PC-9 (cell line): ENCODE measurements at regions not wholly inside any gene's neighbourhood (a gene's known extent, or its start where the extent isn't known, plus 50 kb on each side); places are given as distances from the start of the nearest gene placed in this dataset.

Source experiments
- BruUV-seq: library from RNA; stranded (reverse); fragments of 400-500 nt; replicated peaks from 2 replicates; lab custom pipeline; 2021; lab: Mats Ljungman, UMichigan
- CTCF ChIA-PET: fragments of 300-600 bp; sonication (Branson Sonifier 250); formaldehyde crosslinking; loops from one replicate; lab custom pipeline; 2022; ENCODE audit warnings: antibody characterized with exemption; lab: Charles Lee
- POLR2A ChIA-PET: fragments of 300-600 bp; sonication (Branson Sonifier 250); formaldehyde crosslinking; loops from one replicate; lab custom pipeline; 2022; ENCODE audit warnings: antibody characterized with exemption; ENCODE audit not compliant: unreplicated experiment; lab: Charles Lee
- DNase-seq, 2 experiments: peaks; one replicate each; pipeline versions ENCODE4 v3.0.0 to v3.0.0-alpha.2; 2015 to 2022; ENCODE audit warnings: mixed read lengths in 1 of 2
- H2AFZ ChIP-seq: fragments of 200-600 bp; sonication (generic); 2 replicates; pipeline ENCODE4 v1.8.1; 2017; ENCODE audit warnings: antibody characterized with exemption
- H3F3A ChIP-seq: fragments of 200-600 bp; sonication (generic); 2 replicates; pipeline ENCODE4 v1.8.1; 2017; ENCODE audit warnings: antibody characterized with exemption, mild to moderate bottlenecking, low read depth; ENCODE audit not compliant: insufficient read depth
- H3K27ac ChIP-seq: fragments of 200-600 bp; sonication (generic); 2 replicates; pipeline ENCODE4 v1.6.1; 2016; ENCODE audit warnings: mixed run types
- H3K27me3 ChIP-seq: fragments of 200-600 bp; sonication (generic); 2 replicates; pipeline ENCODE4 v1.6.1; 2016; ENCODE audit warnings: low read depth, mixed run types; ENCODE audit not compliant: insufficient read depth
- H3K36me3 ChIP-seq: fragments of 200-600 bp; sonication (generic); 2 replicates; pipeline ENCODE4 v1.6.1; 2016; ENCODE audit warnings: low read depth, mixed run types
- H3K4me1 ChIP-seq: fragments of 200-600 bp; sonication (generic); replicated peaks from 2 replicates; pipeline ENCODE4 v1.6.1; 2016; ENCODE audit warnings: mixed run types; ENCODE audit not compliant: insufficient read depth
- H3K4me2 ChIP-seq: fragments of 200-600 bp; sonication (generic); 2 replicates; pipeline ENCODE4 v1.6.1; 2017; ENCODE audit warnings: mixed run types
- H3K4me3 ChIP-seq: fragments of 200-600 bp; sonication (generic); 2 replicates; pipeline ENCODE4 v1.6.1; 2016; ENCODE audit warnings: mixed run types
- H3K79me2 ChIP-seq: fragments of 200-600 bp; sonication (generic); 2 replicates; pipeline ENCODE4 v1.6.1; 2017; ENCODE audit warnings: low read depth, mixed run types
- H3K9me2 ChIP-seq: fragments of 200-600 bp; sonication (generic); 2 replicates; pipeline ENCODE4 v1.8.1; 2017; ENCODE audit warnings: mild to moderate bottlenecking; ENCODE audit not compliant: insufficient read depth
- H3K9me3 ChIP-seq: fragments of 200-600 bp; sonication (generic); 2 replicates; pipeline ENCODE4 v1.8.1; 2016; ENCODE audit warnings: low read depth; ENCODE audit not compliant: insufficient read depth
- H4K20me1 ChIP-seq: fragments of 200-600 bp; sonication (generic); 2 replicates; pipeline ENCODE4 v1.8.1; 2017; ENCODE audit not compliant: insufficient read depth
- EZH2 ChIP-seq: fragments of 200-600 bp; sonication (generic); IDR thresholded peaks from 2 replicates; pipeline ENCODE4 v1.8.0; 2017; ENCODE audit warnings: antibody characterized with exemption, low read depth
- intact Hi-C: fragments of 100-400 bp; cut with micrococcal nuclease; formaldehyde crosslinking; loops from one replicate; pipeline ENCODE4 v1.10.0; 2022; ENCODE audit not compliant: unreplicated experiment
- TF ChIP-seq, protein P1 (sequence below): fragments of 200-600 bp; sonication (generic); conservative IDR thresholded peaks from 2 replicates; pipeline ENCODE4 v1.6.1; 2017; ENCODE audit warnings: mixed run types, antibody characterized with exemption, mild to moderate bottlenecking, moderate library complexity

DNA sequence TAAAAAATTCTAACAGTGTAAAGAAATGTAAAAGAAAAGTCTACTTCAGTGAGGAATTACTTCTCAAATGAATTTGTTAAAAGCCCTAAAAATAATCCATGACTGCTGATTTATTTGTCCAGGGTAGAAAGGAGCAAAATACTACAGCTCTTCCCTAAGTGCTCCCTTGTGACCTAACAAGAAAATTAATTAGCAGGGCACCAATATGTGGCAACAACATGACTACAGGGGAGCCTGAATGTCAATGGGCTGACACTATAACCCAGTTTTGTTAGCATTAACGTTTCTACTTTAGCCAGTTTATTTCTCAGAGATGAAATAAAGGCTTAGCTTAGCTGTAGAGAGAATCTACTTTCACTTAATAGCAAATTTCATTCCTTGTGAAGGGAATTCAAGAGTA, 918.9 kb upstream of the EPHA5 start:
- H3F3A ChIP-seq, result no peaks in the 10 kb centered on the region
- no peaks in the 10 kb centered on the region for H3K79me2 ChIP-seq
- H3K4me2 ChIP-seq, result no peak overlapping the region
- DNase-seq, result no peak
- CTCF ChIA-PET, result no interaction called here
- TF ChIP-seq, protein P1, sequence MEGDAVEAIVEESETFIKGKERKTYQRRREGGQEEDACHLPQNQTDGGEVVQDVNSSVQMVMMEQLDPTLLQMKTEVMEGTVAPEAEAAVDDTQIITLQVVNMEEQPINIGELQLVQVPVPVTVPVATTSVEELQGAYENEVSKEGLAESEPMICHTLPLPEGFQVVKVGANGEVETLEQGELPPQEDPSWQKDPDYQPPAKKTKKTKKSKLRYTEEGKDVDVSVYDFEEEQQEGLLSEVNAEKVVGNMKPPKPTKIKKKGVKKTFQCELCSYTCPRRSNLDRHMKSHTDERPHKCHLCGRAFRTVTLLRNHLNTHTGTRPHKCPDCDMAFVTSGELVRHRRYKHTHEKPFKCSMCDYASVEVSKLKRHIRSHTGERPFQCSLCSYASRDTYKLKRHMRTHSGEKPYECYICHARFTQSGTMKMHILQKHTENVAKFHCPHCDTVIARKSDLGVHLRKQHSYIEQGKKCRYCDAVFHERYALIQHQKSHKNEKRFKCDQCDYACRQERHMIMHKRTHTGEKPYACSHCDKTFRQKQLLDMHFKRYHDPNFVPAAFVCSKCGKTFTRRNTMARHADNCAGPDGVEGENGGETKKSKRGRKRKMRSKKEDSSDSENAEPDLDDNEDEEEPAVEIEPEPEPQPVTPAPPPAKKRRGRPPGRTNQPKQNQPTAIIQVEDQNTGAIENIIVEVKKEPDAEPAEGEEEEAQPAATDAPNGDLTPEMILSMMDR, result no peak
- TF ChIP-seq EZH2, result no peak
- no peaks in the 10 kb centered on the region for H3K27me3 ChIP-seq
- intact Hi-C loops, result no loop called here
- H3K9me2 ChIP-seq, result no peaks in the 10 kb centered on the region
- H3K4me3 ChIP-seq, result no peak overlapping the region
- no peak overlapping the region for H3K27ac ChIP-seq
- H3K36me3 ChIP-seq, result no peaks in the 10 kb centered on the region
- no peak overlapping the region for H2AFZ ChIP-seq
- POLR2A ChIA-PET, result no interaction called here
- no peaks in the 10 kb centered on the region for H4K20me1 ChIP-seq
- BruUV-seq, result no TSS peak
- no peaks in the 10 kb centered on the region for H3K4me1 ChIP-seq
- no peaks in the 10 kb centered on the region for H3K9me3 ChIP-seq

DNA sequence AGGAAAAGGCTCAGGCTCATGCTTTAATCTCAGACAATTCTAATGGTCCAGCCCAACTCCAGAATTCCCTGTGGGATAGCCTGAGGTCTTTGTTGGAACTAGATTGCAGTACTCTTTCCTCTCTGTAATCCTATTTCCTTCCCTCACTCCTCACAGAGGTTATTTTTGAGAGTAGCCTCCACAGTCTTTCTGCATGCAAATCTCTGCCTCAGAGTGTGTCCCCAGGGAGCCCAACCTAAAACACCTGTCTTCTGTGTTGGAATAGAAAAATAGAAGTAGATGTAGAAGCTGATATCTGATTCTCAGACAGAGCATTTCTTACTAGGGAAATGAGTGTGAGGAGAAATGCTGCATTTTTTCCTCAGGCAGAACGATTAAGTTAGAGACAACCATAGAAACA, 915.5 kb upstream of the EPHA5 start:
- no peaks in the 10 kb centered on the region for H3K9me2 ChIP-seq
- H3K27ac ChIP-seq, result no peak overlapping the region
- no TSS peak for BruUV-seq
- intact Hi-C loops, result no loop called here
- no peaks in the 10 kb centered on the region for H3K36me3 ChIP-seq
- TF ChIP-seq, protein P1, result no peak
- TF ChIP-seq EZH2, result no peak
- H3K4me3 ChIP-seq, result no peak overlapping the region
- H3K27me3 ChIP-seq, result no peaks in the 10 kb centered on the region
- H2AFZ ChIP-seq, result no peak overlapping the region
- H3K9me3 ChIP-seq, result no peaks in the 10 kb centered on the region
- H3K79me2 ChIP-seq, result no peaks in the 10 kb centered on the region
- CTCF ChIA-PET, result no interaction called here
- no peak for DNase-seq
- no peaks in the 10 kb centered on the region for H3K4me1 ChIP-seq
- no peak overlapping the region for H3K4me2 ChIP-seq
- H3F3A ChIP-seq, result no peaks in the 10 kb centered on the region
- POLR2A ChIA-PET, result no interaction called here
- no peaks in the 10 kb centered on the region for H4K20me1 ChIP-seq

DNA sequence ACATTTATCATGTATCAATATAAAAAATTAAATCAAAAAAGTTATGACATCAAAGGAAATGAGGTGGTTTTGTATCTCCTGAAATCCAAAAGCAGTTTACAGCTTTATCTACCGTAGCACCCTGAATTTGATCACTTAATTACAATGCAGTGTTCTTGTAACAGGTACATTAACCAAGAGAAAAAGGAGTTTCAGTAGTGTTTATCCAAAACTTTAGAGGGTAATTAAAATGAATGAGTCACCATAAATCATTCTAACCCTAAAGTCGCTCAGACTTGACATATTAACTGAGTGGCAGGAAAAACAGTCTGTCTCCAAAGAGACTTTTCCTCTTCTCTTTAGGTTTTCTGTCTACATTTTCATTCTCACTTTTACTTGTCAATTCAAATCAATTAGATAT, 907.6 kb upstream of the EPHA5 start:
- no peaks in the 10 kb centered on the region for H3K9me2 ChIP-seq
- intact Hi-C loops, result no loop called here
- no TSS peak for BruUV-seq
- no peak overlapping the region for H3K4me3 ChIP-seq
- H3K4me2 ChIP-seq, result no peak overlapping the region
- ChIA-PET POLR2A (no interaction called here), CTCF (no interaction called here)
- no peaks in the 10 kb centered on the region for H3K4me1 ChIP-seq
- H2AFZ ChIP-seq, result no peak overlapping the region
- TF ChIP-seq, protein P1, result no peak
- TF ChIP-seq EZH2, result no peak
- no peaks in the 10 kb centered on the region for H4K20me1 ChIP-seq
- H3K79me2 ChIP-seq, result no peaks in the 10 kb centered on the region
- no peaks in the 10 kb centered on the region for H3K27me3 ChIP-seq
- H3K36me3 ChIP-seq, result no peaks in the 10 kb centered on the region
- DNase-seq, result no peak
- H3F3A ChIP-seq, result no peaks in the 10 kb centered on the region
- no peak overlapping the region for H3K27ac ChIP-seq
- no peaks in the 10 kb centered on the region for H3K9me3 ChIP-seq
